ENCODE measurements at regions not wholly inside any gene's neighbourhood (a gene's known extent, or its start where the extent isn't known, plus 50 kb on each side); places are given as distances from the start of the nearest gene placed in this dataset.

DNA sequence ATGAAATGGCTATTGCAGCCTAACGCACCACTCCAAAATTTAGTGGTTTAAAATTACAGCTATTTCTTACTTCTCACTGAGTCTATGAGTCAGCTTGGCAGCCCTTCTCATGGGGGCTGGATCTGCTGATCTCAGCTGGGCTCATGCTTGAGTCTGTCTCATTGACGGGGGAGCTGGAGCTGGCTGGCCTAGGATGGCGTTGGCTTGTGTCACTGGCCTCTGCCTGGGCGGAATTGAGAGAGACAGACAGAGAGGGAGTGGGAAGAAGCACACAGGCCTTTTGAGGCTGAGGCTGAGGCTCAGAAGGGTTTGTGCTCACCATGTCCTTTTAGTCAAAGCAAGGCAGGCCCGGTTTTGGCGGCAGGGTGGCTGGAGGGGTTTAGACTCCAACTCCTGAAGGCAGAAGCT, 412.1 kb upstream of the MYT1L start:
- TF ChIP-seq POLR2AphosphoS5 (IDR thresholded peaks at IDR 0.05) = peak in 1 of 2 donors; percentile 30
- TF ChIP-seq, protein P1, sequence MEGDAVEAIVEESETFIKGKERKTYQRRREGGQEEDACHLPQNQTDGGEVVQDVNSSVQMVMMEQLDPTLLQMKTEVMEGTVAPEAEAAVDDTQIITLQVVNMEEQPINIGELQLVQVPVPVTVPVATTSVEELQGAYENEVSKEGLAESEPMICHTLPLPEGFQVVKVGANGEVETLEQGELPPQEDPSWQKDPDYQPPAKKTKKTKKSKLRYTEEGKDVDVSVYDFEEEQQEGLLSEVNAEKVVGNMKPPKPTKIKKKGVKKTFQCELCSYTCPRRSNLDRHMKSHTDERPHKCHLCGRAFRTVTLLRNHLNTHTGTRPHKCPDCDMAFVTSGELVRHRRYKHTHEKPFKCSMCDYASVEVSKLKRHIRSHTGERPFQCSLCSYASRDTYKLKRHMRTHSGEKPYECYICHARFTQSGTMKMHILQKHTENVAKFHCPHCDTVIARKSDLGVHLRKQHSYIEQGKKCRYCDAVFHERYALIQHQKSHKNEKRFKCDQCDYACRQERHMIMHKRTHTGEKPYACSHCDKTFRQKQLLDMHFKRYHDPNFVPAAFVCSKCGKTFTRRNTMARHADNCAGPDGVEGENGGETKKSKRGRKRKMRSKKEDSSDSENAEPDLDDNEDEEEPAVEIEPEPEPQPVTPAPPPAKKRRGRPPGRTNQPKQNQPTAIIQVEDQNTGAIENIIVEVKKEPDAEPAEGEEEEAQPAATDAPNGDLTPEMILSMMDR (IDR thresholded peaks at IDR 0.05) = no peak
